BJ (cell line): ENCODE measurements at regions not wholly inside any gene's neighbourhood (a gene's known extent, or its start where the extent isn't known, plus 50 kb on each side); places are given as distances from the start of the nearest gene placed in this dataset.

Source experiments
- CTCF ChIA-PET: fragments of 350-600 bp; formaldehyde crosslinking; extraction: SDS; loops from one replicate; lab custom pipeline; 2021; ENCODE audit warnings: antibody characterized with exemption, inconsistent platforms; lab: Yijun Ruan, JAX
- POLR2A ChIA-PET: fragments of 300-600 bp; sonication (Branson Sonifier 250); formaldehyde crosslinking; extraction: SDS; loops from one replicate; lab custom pipeline; 2021; ENCODE audit warnings: antibody characterized with exemption; lab: Charles Lee
- DNase-seq: peaks from one replicate; pipeline ENCODE4 v3.0.0-alpha.2; 2011; ENCODE audit warnings: low read depth
- H3K27me3 ChIP-seq: 2 replicates; pipeline ENCODE4 v1.6.0; 2011; ENCODE audit warnings: low read length; ENCODE audit not compliant: control insufficient read depth, insufficient read depth
- H3K36me3 ChIP-seq: 2 replicates; pipeline ENCODE4 v1.5.1; 2011; ENCODE audit warnings: low read length; ENCODE audit not compliant: control insufficient read depth, insufficient read depth
- H3K4me3 ChIP-seq: 2 replicates; pipeline ENCODE4 v1.5.1; 2011; ENCODE audit warnings: low read depth, mild to moderate bottlenecking, control low read depth, low read length
- CTCF ChIP-seq: IDR thresholded peaks from 2 replicates; pipeline ENCODE4 v1.5.1; 2011; ENCODE audit warnings: low read depth, mild to moderate bottlenecking, control low read depth, inconsistent platforms, low read length, moderate library complexity; ENCODE audit not compliant: insufficient read depth

DNA sequence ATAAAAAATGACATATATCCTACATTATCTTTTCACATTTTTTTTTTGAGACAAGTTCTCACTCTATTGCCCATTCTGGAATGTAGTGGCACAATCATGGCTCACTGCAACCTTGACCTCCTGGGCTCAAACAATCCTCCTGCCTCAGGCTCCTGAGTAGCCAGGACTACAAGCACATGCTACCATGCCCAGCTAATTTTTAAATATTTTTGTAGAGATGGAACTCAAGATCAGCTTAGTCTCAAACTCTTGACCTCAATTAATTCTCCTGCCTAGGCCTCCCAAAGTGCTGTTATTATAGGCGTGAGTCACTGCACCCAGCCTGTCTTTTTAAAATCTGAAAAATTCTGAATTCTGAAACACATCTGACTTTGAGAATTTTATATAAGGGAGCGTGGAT lies 241.9 kb upstream of the DCN start:
- Histone ChIP-seq H3K36me3 (no peaks in the 10 kb centered on the region), H3K27me3 (no peaks in the 10 kb centered on the region), H3K4me3 (no peak overlapping the region)
- POLR2A ChIA-PET = no interaction called here
- DNase-seq = no peak
- TF ChIP-seq CTCF = no peak
- CTCF ChIA-PET = interaction anchor here (0.7 kb wide), 1 partner anchor 295 kb away, joined by 3 read pairs; no protein-coding TSS in a partner anchor

DNA sequence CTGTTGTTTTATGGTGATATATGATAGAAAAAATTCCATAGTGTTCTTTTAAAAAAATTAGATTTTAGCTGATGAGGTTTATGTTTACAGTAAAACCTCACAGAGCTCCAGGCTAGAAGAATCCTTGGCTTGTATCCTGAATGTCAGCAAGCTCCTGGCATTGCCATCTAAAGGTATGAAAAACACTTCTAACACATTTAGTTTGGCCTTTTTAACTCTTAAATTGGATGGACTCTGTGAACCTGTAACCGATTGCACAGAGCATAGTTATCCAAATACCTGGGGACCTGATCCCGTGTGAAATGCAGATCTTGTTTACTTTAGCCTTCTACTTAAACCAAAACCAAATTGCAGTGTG lies 241.1 kb upstream of the DCN start:
- Histone ChIP-seq H3K36me3 (no peaks in the 10 kb centered on the region), H3K27me3 (no peaks in the 10 kb centered on the region), H3K4me3 (no peak overlapping the region)
- ChIA-PET CTCF (no interaction called here), POLR2A (no interaction called here)
- TF ChIP-seq CTCF = no peak
- no peak for DNase-seq

GRCh38 chr12:91422811-91423692 lies 240.4 kb upstream of the DCN start:
- Histone ChIP-seq H3K4me3 (no peak overlapping the region), H3K36me3 (no peaks in the 10 kb centered on the region), H3K27me3 (no peaks in the 10 kb centered on the region)
- ChIA-PET CTCF (interaction anchor here (0.7 kb wide), 1 partner anchor 16 kb away, joined by 3 read pairs; no protein-coding TSS in a partner anchor), POLR2A (no interaction called here)
- TF ChIP-seq CTCF = no peak
- no peak for DNase-seq

DNA sequence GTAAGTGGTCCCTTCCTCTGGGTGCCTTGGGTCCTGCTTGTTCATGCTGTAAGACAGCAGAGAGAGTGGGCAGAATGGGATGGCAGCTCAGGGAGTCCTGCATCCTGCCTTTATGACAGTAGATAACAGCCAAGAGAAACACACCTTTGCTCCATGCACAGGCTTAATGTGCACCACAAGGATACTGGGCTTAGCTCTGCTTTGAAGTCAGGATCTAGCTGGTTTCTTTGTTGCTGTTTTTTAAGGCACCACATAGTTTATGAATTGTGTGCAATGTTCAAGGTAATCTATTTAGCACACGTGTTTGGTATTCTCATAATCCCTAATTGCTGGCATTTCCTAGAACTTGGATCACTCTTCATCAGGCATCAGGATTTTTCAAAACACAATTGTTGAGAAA lies 239.5 kb upstream of the DCN start:
- ChIA-PET POLR2A (no interaction called here), CTCF (interaction anchor here (0.8 kb wide), 1 partner anchor 17 kb away, joined by 3 read pairs; no protein-coding TSS in a partner anchor)

More for the DNA sequence above, 239.5 kb upstream of the DCN start:
- H3K27me3 ChIP-seq = no peaks in the 10 kb centered on the region
- H3K36me3 ChIP-seq = no peaks in the 10 kb centered on the region
- no peak overlapping the region for H3K4me3 ChIP-seq
- DNase-seq = no peak
- no peak for TF ChIP-seq CTCF
